SK-N-SH (cell line): ENCODE measurements at regions not wholly inside any gene's neighbourhood (a gene's known extent, or its start where the extent isn't known, plus 50 kb on each side); places are given as distances from the start of the nearest gene placed in this dataset.

ENCODE experiments used
- CTCF ChIA-PET: fragments of 300-600, 350-600 bp; formaldehyde crosslinking; extraction: SDS; loops from one replicate; lab custom pipeline; 2021; lab: Yijun Ruan, JAX
- POLR2A ChIA-PET: fragments of 350-600 bp; sonication (Branson Sonifier 250); formaldehyde crosslinking; extraction: SDS; loops from one replicate; lab custom pipeline; 2020; ENCODE audit warnings: antibody characterized with exemption, inconsistent platforms; lab: Yijun Ruan, JAX
- DNase-seq: peaks from one replicate; pipeline ENCODE4 v3.0.0; 2012
- H2AFZ ChIP-seq: fragments of 200-600 bp; sonication (generic); 2 replicates; pipeline ENCODE4 v1.8.1; 2016; ENCODE audit warnings: antibody characterized with exemption, mild to moderate bottlenecking, low read depth
- H3F3A ChIP-seq: fragments of 200-600 bp; sonication (generic); replicated peaks from 2 replicates; pipeline ENCODE3; 2016; ENCODE audit warnings: antibody characterized with exemption, mild to moderate bottlenecking; ENCODE audit not compliant: insufficient read depth
- H3K27ac ChIP-seq, 2 experiments: fragments of 200-500 bp in 1 of 2; fragments of 200-600 bp in 1 of 2; sonication (Bioruptor generic) in 1 of 2; sonication (generic), shearing (Covaris generic) in 1 of 2; 2 replicates each; pipeline versions ENCODE4 v1.5.1 to v1.6.1; 2014 to 2016; ENCODE audit warnings: low read depth in 2 of 2, inconsistent platforms in 1 of 2, low read length in 1 of 2, mild to moderate bottlenecking in 1 of 2, mixed read lengths in 1 of 2
- H3K27me3 ChIP-seq: fragments of 200-600 bp; sonication (generic), shearing (Covaris generic); 2 replicates; pipeline ENCODE4 v1.6.1; 2016; ENCODE audit warnings: mixed run types; ENCODE audit not compliant: insufficient read depth
- H3K36me3 ChIP-seq, 2 experiments: fragments of 200-500 bp in 1 of 2; fragments of 200-600 bp in 1 of 2; sonication (Bioruptor generic) in 1 of 2; sonication (generic) in 1 of 2; replicated peaks in 1 of 2; 2 replicates each; pipeline versions ENCODE3 to v1.5.1; 2014 to 2016; ENCODE audit warnings: low read length in 1 of 2, mild to moderate bottlenecking in 1 of 2; ENCODE audit not compliant: insufficient read depth in 2 of 2, control insufficient read depth in 1 of 2
- H3K4me1 ChIP-seq, 2 experiments: fragments of 200-500 bp in 1 of 2; fragments of 200-600 bp in 1 of 2; sonication (Bioruptor generic) in 1 of 2; sonication (generic), shearing (Covaris generic) in 1 of 2; 2 replicates each; pipeline versions ENCODE4 v1.5.1 to v1.6.1; 2014 to 2016; ENCODE audit warnings: low read depth in 1 of 2, low read length in 1 of 2, mixed run types in 1 of 2; ENCODE audit not compliant: insufficient read depth in 2 of 2, control insufficient read depth in 1 of 2
- H3K4me2 ChIP-seq: fragments of 200-600 bp; sonication (generic), shearing (Covaris generic); 2 replicates; pipeline ENCODE4 v1.6.1; 2017; ENCODE audit warnings: mixed run types
- H3K4me3 ChIP-seq, 2 experiments: fragments of 200-500 bp in 1 of 2; fragments of 200-600 bp in 1 of 2; sonication (Bioruptor generic) in 1 of 2; sonication (generic), shearing (Covaris generic) in 1 of 2; 2 replicates each; pipeline versions ENCODE4 v1.5.1 to v1.8.1; 2014 to 2016; ENCODE audit warnings: low read depth in 2 of 2, inconsistent platforms in 1 of 2, low read length in 1 of 2, mild to moderate bottlenecking in 1 of 2, mixed read lengths in 1 of 2, moderate library complexity in 1 of 2
- H3K79me2 ChIP-seq: fragments of 200-600 bp; sonication (generic); 2 replicates; pipeline ENCODE4 v1.8.1; 2017; ENCODE audit warnings: mild to moderate bottlenecking; ENCODE audit not compliant: insufficient read depth
- H3K9ac ChIP-seq: fragments of 200-600 bp; sonication (generic); 2 replicates; pipeline ENCODE4 v1.6.1; 2017; ENCODE audit warnings: mixed run types
- H3K9me2 ChIP-seq: fragments of 200-600 bp; sonication (generic); 2 replicates; pipeline ENCODE4 v1.6.1; 2017; ENCODE audit warnings: mixed run types
- H3K9me3 ChIP-seq: fragments of 200-600 bp; sonication (generic); 2 replicates; pipeline ENCODE4 v1.6.1; 2017; ENCODE audit warnings: mixed run types, mild to moderate bottlenecking, moderate library complexity
- H4K20me1 ChIP-seq: fragments of 200-600 bp; sonication (generic); 2 replicates; pipeline ENCODE4 v1.6.1; 2017; ENCODE audit warnings: mild to moderate bottlenecking, mixed run types; ENCODE audit not compliant: insufficient read depth
- ELF1 ChIP-seq: IDR thresholded peaks from 2 replicates; pipeline ENCODE4 v1.4.0; 2012
- EP300 ChIP-seq, 2 experiments: IDR thresholded peaks; 2 replicates each; pipeline versions ENCODE4 v1.4.0 to v1.6.1; 2012; ENCODE audit warnings: borderline replicate concordance in 1 of 2, low read depth in 1 of 2, low read length in 1 of 2
- FOSL2 ChIP-seq: IDR thresholded peaks from 2 replicates; pipeline ENCODE4 v1.4.0; 2012; ENCODE audit warnings: low read depth, mild to moderate bottlenecking, moderate library complexity, borderline replicate concordance
- FOXM1 ChIP-seq: IDR thresholded peaks from 2 replicates; pipeline ENCODE4 v1.4.0; 2012; ENCODE audit warnings: low read depth, mild to moderate bottlenecking
- IRF3 ChIP-seq: fragments of 150-350 bp; IDR thresholded peaks from 2 replicates; pipeline ENCODE4 v1.6.1; 2016; ENCODE audit warnings: mild to moderate bottlenecking, low read depth, low read length
- JUND ChIP-seq: IDR thresholded peaks from 2 replicates; pipeline ENCODE4 v1.4.0; 2012
- MEF2A ChIP-seq: IDR thresholded peaks from 2 replicates; pipeline ENCODE4 v1.4.0; 2012; ENCODE audit warnings: low read depth, borderline replicate concordance
- MXI1 ChIP-seq: IDR thresholded peaks from 2 replicates; pipeline ENCODE4 v1.6.1; 2012; ENCODE audit warnings: mild to moderate bottlenecking, low read depth, low read length, improper control_type of control experiment
- NRF1 ChIP-seq: IDR thresholded peaks from 2 replicates; pipeline ENCODE4 v1.6.1; 2012; ENCODE audit warnings: low read depth, mild to moderate bottlenecking, low read length
- PBX3 ChIP-seq: IDR thresholded peaks from 2 replicates; pipeline ENCODE4; 2012
- POLR2AphosphoS5 ChIP-seq: IDR thresholded peaks from 2 replicates; pipeline ENCODE4 v1.6.1; 2012; ENCODE audit warnings: low read depth, low read length
- REST ChIP-seq: IDR thresholded peaks from 2 replicates; pipeline ENCODE4 v1.6.1; 2012; ENCODE audit warnings: mild to moderate bottlenecking, low read depth, low read length, moderate library complexity
- RFX5 ChIP-seq: IDR thresholded peaks from 2 replicates; pipeline ENCODE4 v1.6.1; 2012; ENCODE audit warnings: mild to moderate bottlenecking, improper control_type of control experiment, low read length
- RXRA ChIP-seq: IDR thresholded peaks from 2 replicates; pipeline ENCODE4 v1.4.0; 2012; ENCODE audit warnings: low read depth, mild to moderate bottlenecking, borderline replicate concordance
- SMC3 ChIP-seq: IDR thresholded peaks from 2 replicates; pipeline ENCODE4 v1.6.1; 2012; ENCODE audit warnings: low read depth, low read length, improper control_type of control experiment
- TCF12 ChIP-seq: IDR thresholded peaks from 2 replicates; pipeline ENCODE4 v1.4.0; 2012
- USF1 ChIP-seq: IDR thresholded peaks from 2 replicates; pipeline ENCODE4 v1.4.0; 2012; ENCODE audit warnings: low read depth, borderline replicate concordance
- YY1 ChIP-seq: IDR thresholded peaks from 2 replicates; pipeline ENCODE4 v1.4.0; 2012; ENCODE audit warnings: low read depth, mild to moderate bottlenecking
- ZBTB33 ChIP-seq: IDR thresholded peaks from 2 replicates; pipeline ENCODE4 v1.4.0; 2012; ENCODE audit warnings: low read depth, borderline replicate concordance
- WGBS: methylation state at CpG from one replicate; pipeline ENCODE4 v1.1.6; 2017; ENCODE audit warnings: low lambda C conversion rate; 5-methylcytosine and 5-hydroxymethylcytosine counted together

- CTCF ChIA-PET = no interaction called here
- TF ChIP-seq SMC3 (no peak), ZBTB33 (no peak), IRF3 (no peak), RXRA (no peak), FOXM1 (no peak), NRF1 (no peak), USF1 (no peak), JUND (no peak), RFX5 (no peak), ELF1 (no peak), MEF2A (no peak), FOSL2 (no peak), REST (no peak), EP300 (IDR thresholded peaks at IDR 0.05; ENCODE audit: borderline replicate concordance in 1 of 2, low read depth in 1 of 2, low read length in 1 of 2) (no peak), TCF12 (no peak), YY1 (no peak), POLR2AphosphoS5 (no peak), PBX3 (no peak), MXI1 (no peak)
- Histone ChIP-seq H3K4me3 (no peak overlapping the region), H3K4me2 (no peak overlapping the region), H3K27me3 (no peaks in the 10 kb centered on the region), H3K9me3 (no peaks in the 10 kb centered on the region), H3K36me3 (no peaks in the 10 kb centered on the region), H4K20me1 (no peaks in the 10 kb centered on the region), H2AFZ (no peak overlapping the region), H3K9me2 (no peaks in the 10 kb centered on the region), H3K9ac (no peak overlapping the region), H3K4me1 (peaks cover 0 to 9% of the 10 kb centered on the region in 2 experiments; a peak in 2 of 4 replicates), H3K27ac (no peak overlapping the region), H3F3A (no peaks in the 10 kb centered on the region), H3K79me2 (no peaks in the 10 kb centered on the region)
- WGBS = 68% methylated on average over 2 of the region's 2 CpGs
- DNase-seq = no peak
- POLR2A ChIA-PET = no interaction called here
These were observed 342.7 kb upstream of the RIOK2 start for GRCh38 chr5:97525780-97526179.
